Keratinocyte (primary cell): ENCODE measurements at regions not wholly inside any gene's neighbourhood (a gene's known extent, or its start where the extent isn't known, plus 50 kb on each side); places are given as distances from the start of the nearest gene placed in this dataset.

ENCODE experiments used
- DNase-seq: peaks from one replicate; pipeline ENCODE4 v3.0.0-alpha.2; 2011; ENCODE audit warnings: low read depth, missing footprints, low spot score
- FAIRE-seq: peaks from 2 replicates; lab custom pipeline; 2011; peaks lifted over from hg19 to GRCh38; lab: Jason Lieb, UNC
- H2AFZ ChIP-seq: 2 replicates; pipeline ENCODE4 v1.6.0; 2012; ENCODE audit warnings: low read length, control low read depth, inconsistent platforms; ENCODE audit not compliant: control insufficient read depth
- H3K27ac ChIP-seq: 2 replicates; pipeline ENCODE4 v1.5.1; 2011; ENCODE audit warnings: low read length; ENCODE audit not compliant: control insufficient read depth, insufficient read depth
- H3K27me3 ChIP-seq: 3 replicates; pipeline ENCODE4 v1.6.0; 2011; ENCODE audit warnings: low read length; ENCODE audit not compliant: control insufficient read depth, insufficient read depth; ENCODE audit errors: extremely low read depth
- H3K36me3 ChIP-seq, 2 experiments: 2 replicates in 1 of 2; 3 replicates in 1 of 2; pipeline ENCODE4 v1.5.1; 2011; ENCODE audit warnings: low read length in 2 of 2, mild to moderate bottlenecking in 1 of 2; ENCODE audit not compliant: control insufficient read depth in 2 of 2, insufficient read depth in 2 of 2; ENCODE audit errors: extremely low read depth in 1 of 2
- H3K4me1 ChIP-seq: 3 replicates; pipeline ENCODE4 v1.5.1; 2011; ENCODE audit warnings: low read length; ENCODE audit not compliant: control insufficient read depth, insufficient read depth; ENCODE audit errors: extremely low read depth
- H3K4me2 ChIP-seq: 3 replicates; pipeline ENCODE4 v1.6.0; 2011; ENCODE audit warnings: low read depth, low read length; ENCODE audit not compliant: control insufficient read depth, insufficient read depth; ENCODE audit errors: extremely low read depth
- H3K4me3 ChIP-seq, 3 experiments: fragments of 200-600 bp in 1 of 3; sonication (generic) in 1 of 3; 2 replicates in 2 of 3; 3 replicates in 1 of 3; pipeline ENCODE4 v1.5.1; 2011 to 2016; ENCODE audit warnings: low read length in 3 of 3, mild to moderate bottlenecking in 3 of 3, control low read depth in 2 of 3, inconsistent platforms in 1 of 3, low read depth in 1 of 3, mixed read lengths in 1 of 3, mixed run types in 1 of 3, moderate library complexity in 1 of 3; ENCODE audit not compliant: control insufficient read depth in 2 of 3, insufficient read depth in 2 of 3; ENCODE audit errors: extremely low read depth in 1 of 3
- H3K79me2 ChIP-seq: 2 replicates; pipeline ENCODE4 v1.6.0; 2012; ENCODE audit warnings: low read length; ENCODE audit not compliant: control insufficient read depth, insufficient read depth
- H3K9ac ChIP-seq: 3 replicates; pipeline ENCODE4 v1.6.0; 2011; ENCODE audit warnings: low read length; ENCODE audit not compliant: control insufficient read depth, insufficient read depth; ENCODE audit errors: extremely low read depth
- H3K9me1 ChIP-seq: 3 replicates; pipeline ENCODE4 v1.6.0; 2011; ENCODE audit warnings: low read length; ENCODE audit not compliant: control insufficient read depth, insufficient read depth; ENCODE audit errors: extremely low read depth
- H3K9me3 ChIP-seq: 2 replicates; pipeline ENCODE4 v1.5.1; 2012; ENCODE audit warnings: low read depth, low read length; ENCODE audit not compliant: control insufficient read depth
- H4K20me1 ChIP-seq: 3 replicates; pipeline ENCODE4 v1.6.0; 2011; ENCODE audit warnings: low read length; ENCODE audit not compliant: control insufficient read depth, insufficient read depth; ENCODE audit errors: extremely low read depth
- CTCF ChIP-seq, 3 experiments: IDR thresholded peaks in 1 of 3; conservative IDR thresholded peaks in 1 of 3; optimal IDR thresholded peaks in 1 of 3; 2 replicates in 2 of 3; 3 replicates in 1 of 3; pipeline versions ENCODE3 to v1.5.1; 2011; ENCODE audit warnings: low read length in 3 of 3, mild to moderate bottlenecking in 3 of 3, moderate library complexity in 2 of 3, control low read depth in 1 of 3, inconsistent platforms in 1 of 3; ENCODE audit not compliant: insufficient read depth in 2 of 3; ENCODE audit errors: extremely low read depth in 1 of 3
- EZH2 ChIP-seq: IDR thresholded peaks from one replicate; pipeline ENCODE4 v1.6.1; 2012; ENCODE audit warnings: inconsistent platforms, mild to moderate bottlenecking, low read length, moderate library complexity
- dilution Hi-C: fragments of 300-500 bp; cut with MboI; formaldehyde crosslinking; loops from one replicate; pipeline ENCODE4 v1.7.0; 2020; ENCODE audit warnings: low sequenced_read_pairs; ENCODE audit not compliant: extremely low pct_ligation_motif_present

GRCh38 chr14:101239065-101239464, 322.2 kb upstream of the DIO3 start:
- no peaks in the 10 kb centered on the region for H3K36me3 ChIP-seq
- no peaks in the 10 kb centered on the region for H3K27me3 ChIP-seq
- TF ChIP-seq CTCF (optimal IDR thresholded peaks at IDR 0.05 in 1 of 3, IDR thresholded peaks at IDR 0.05 in 1 of 3, conservative IDR thresholded peaks at IDR 0.05 in 1 of 3; ENCODE audit: extremely low read depth in 1 of 3, insufficient read depth in 2 of 3, low read length in 3 of 3) (no peak), EZH2 (no peak)
- H3K4me2 ChIP-seq: no peak overlapping the region
- no peak overlapping the region for H3K4me3 ChIP-seq
- no peaks in the 10 kb centered on the region for H3K79me2 ChIP-seq
- no peak for FAIRE-seq
- no peaks in the 10 kb centered on the region for H4K20me1 ChIP-seq
- dilution Hi-C loops: no loop called here
- H3K9me3 ChIP-seq: peaks cover 4% of the 10 kb centered on the region
- H2AFZ ChIP-seq: no peak overlapping the region
- no peak for DNase-seq
- H3K4me1 ChIP-seq: no peaks in the 10 kb centered on the region
- H3K9me1 ChIP-seq: no peaks in the 10 kb centered on the region
- no peak overlapping the region for H3K27ac ChIP-seq
- no peak overlapping the region for H3K9ac ChIP-seq

- Histone ChIP-seq H3K4me3 (no peak overlapping the region), H3K4me2 (no peak overlapping the region), H3K4me1 (no peaks in the 10 kb centered on the region), H3K36me3 (no peaks in the 10 kb centered on the region), H2AFZ (no peak overlapping the region), H4K20me1 (no peaks in the 10 kb centered on the region), H3K9me1 (no peaks in the 10 kb centered on the region), H3K9me3 (peaks cover 4% of the 10 kb centered on the region), H3K9ac (no peak overlapping the region), H3K27me3 (no peaks in the 10 kb centered on the region), H3K27ac (no peak overlapping the region), H3K79me2 (no peaks in the 10 kb centered on the region)
- FAIRE-seq (no peak), DNase-seq (no peak)
- dilution Hi-C loops: no loop called here
- TF ChIP-seq EZH2: no peak
- no peak for TF ChIP-seq CTCF (optimal IDR thresholded peaks at IDR 0.05 in 1 of 3, IDR thresholded peaks at IDR 0.05 in 1 of 3, conservative IDR thresholded peaks at IDR 0.05 in 1 of 3; ENCODE audit: extremely low read depth in 1 of 3, insufficient read depth in 2 of 3, low read length in 3 of 3)
These were observed 320.1 kb upstream of the DIO3 start for GRCh38 chr14:101241147-101241546.
